Cardiac muscle cell (in vitro differentiated cells and primary cell): ENCODE measurements at regions not wholly inside any gene's neighbourhood (a gene's known extent, or its start where the extent isn't known, plus 50 kb on each side); places are given as distances from the start of the nearest gene placed in this dataset.

Experiments used
- DNase-seq, 2 donors: peaks; one replicate each; pipeline versions ENCODE4 v3.0.0 to v3.0.0-alpha.2; 2010 to 2017; ENCODE audit warnings: low read depth in 1 of 2, low spot score in 1 of 2
- H3K27ac ChIP-seq: fragments of 200-600 bp; sonication (generic); 2 replicates; pipeline ENCODE4 v1.5.1; 2016
- H3K27me3 ChIP-seq: fragments of 200-600 bp; sonication (generic); 2 replicates; pipeline ENCODE4 v1.6.0; 2016; ENCODE audit warnings: control low read depth
- H3K36me3 ChIP-seq: fragments of 200-600 bp; sonication (generic); 2 replicates; pipeline ENCODE4 v1.5.1; 2016; ENCODE audit warnings: control low read depth
- H3K4me1 ChIP-seq: fragments of 200-600 bp; sonication (generic); 2 replicates; pipeline ENCODE4 v1.8.1; 2017; ENCODE audit warnings: low read depth, mild to moderate bottlenecking, mixed run types
- H3K4me3 ChIP-seq: fragments of 200-600 bp; sonication (generic); 2 replicates; pipeline ENCODE4 v1.5.1; 2016; ENCODE audit warnings: mild to moderate bottlenecking
- H3K9me3 ChIP-seq: fragments of 200-600 bp; sonication (generic); 2 replicates; pipeline ENCODE4 v1.5.1; 2017; ENCODE audit warnings: low read depth, mild to moderate bottlenecking, control low read depth
- TF ChIP-seq, protein P1 (sequence below): IDR thresholded peaks from 2 replicates; pipeline ENCODE4 v1.5.1; 2012; ENCODE audit warnings: low read depth, mild to moderate bottlenecking, low read length

DNA sequence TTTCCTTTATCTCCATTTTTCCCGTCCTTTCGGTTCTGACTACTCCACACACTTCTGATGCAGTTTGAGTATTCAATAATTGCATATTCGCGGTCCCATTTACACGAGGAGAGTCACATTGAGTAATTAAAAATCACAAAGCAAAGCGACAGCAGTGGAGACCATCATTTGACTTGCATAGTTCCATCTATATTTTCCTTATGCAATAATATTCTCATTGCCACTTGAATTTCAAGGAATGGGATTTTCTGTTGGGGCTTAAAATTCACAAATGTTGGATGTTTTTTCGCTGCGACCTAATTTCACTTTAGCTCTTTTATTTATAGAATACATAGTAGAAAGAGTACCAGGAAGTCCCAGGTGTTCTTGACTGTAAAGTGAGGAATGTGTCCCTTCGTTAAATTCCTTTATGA lies 186.8 kb downstream of the ZEB2 start:
- no peaks in the 10 kb centered on the region for H3K36me3 ChIP-seq
- no peak overlapping the region for H3K4me3 ChIP-seq
- H3K27ac ChIP-seq: no peak overlapping the region
- H3K27me3 ChIP-seq: no peaks in the 10 kb centered on the region
- no peak for DNase-seq
- H3K4me1 ChIP-seq: no peaks in the 10 kb centered on the region
- TF ChIP-seq, protein P1, sequence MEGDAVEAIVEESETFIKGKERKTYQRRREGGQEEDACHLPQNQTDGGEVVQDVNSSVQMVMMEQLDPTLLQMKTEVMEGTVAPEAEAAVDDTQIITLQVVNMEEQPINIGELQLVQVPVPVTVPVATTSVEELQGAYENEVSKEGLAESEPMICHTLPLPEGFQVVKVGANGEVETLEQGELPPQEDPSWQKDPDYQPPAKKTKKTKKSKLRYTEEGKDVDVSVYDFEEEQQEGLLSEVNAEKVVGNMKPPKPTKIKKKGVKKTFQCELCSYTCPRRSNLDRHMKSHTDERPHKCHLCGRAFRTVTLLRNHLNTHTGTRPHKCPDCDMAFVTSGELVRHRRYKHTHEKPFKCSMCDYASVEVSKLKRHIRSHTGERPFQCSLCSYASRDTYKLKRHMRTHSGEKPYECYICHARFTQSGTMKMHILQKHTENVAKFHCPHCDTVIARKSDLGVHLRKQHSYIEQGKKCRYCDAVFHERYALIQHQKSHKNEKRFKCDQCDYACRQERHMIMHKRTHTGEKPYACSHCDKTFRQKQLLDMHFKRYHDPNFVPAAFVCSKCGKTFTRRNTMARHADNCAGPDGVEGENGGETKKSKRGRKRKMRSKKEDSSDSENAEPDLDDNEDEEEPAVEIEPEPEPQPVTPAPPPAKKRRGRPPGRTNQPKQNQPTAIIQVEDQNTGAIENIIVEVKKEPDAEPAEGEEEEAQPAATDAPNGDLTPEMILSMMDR: no peak
- no peaks in the 10 kb centered on the region for H3K9me3 ChIP-seq

DNA sequence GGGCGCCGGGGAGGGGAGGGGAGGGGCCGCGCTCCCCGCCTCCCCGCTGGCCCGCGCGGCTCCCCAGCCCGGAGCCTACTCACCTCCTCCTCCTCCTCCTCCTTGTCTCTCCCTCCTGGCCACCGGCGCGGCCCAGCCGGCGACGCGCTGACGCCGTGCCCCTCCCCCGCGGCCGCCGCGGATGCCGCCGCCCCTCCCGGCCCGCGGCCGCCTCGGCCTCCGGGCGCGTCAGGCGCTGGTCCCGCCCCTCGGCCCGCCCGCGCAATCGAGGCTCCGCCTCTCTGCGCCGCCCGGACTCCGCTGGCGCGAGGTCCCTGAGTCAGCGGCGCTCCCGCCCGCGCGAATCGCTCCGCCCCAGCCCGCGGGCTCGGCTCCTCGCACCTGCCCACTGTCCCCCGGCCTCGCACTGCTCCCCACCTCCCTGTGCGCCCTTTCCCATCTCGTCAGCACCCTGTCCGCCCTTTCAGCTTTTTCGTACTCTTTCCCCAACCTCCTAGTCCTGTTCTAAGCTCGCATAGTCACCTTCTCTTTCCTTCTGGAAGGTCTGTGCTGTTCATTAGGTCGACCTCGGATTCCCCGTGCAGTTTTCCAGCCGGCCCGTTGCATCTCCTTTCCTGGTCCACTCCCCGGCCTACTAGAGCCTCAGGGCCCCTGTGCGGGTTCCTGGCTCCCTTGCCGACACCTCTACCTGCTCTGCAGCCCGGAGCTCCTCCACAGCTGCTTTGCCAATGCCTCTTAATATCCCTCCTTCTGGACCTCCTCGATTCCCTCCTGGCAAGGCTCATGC lies 187.4 kb downstream of the ZEB2 start:
- Histone ChIP-seq H3K9me3 (no peaks in the 10 kb centered on the region), H3K4me1 (no peaks in the 10 kb centered on the region), H3K27me3 (no peaks in the 10 kb centered on the region), H3K27ac (peak overlapping the region; percentile 79), H3K36me3 (no peaks in the 10 kb centered on the region), H3K4me3 (peak overlapping the region; percentile 83)
- TF ChIP-seq, protein P1: no peak
- peak; percentile 93 for DNase-seq

DNA sequence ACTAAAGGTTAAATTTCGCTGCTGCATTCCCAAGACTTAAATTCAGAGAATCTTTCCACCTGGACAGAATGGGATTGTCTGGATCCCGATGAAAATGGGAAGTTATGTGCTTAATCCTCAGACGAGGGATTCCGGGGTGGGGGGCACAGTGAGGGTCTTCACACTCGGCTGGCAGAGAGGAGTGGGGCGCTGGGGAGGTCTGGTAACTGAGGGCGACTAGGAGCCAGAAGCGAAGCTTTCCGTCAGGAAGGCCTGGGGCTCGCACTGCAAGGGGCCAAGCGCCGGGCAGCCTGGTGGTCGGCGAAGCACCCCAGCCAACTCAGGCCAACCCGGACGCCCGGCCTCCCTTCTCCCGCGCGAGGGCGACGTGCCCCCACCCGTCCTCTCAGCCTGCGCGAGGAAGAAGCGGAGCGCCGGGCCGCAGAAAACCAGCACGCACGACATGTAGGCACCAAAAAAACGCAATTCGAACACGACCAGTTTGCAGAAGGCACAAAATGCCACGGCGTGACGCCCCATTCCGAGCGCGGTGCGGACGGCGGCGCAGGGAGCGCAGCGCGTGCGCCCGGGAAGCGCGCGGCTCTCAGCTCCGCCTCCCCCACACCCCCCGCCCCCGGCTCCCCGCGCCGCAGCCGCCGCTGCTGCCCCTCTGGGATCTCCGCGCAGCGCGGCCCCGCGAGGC lies 188.1 kb downstream of the ZEB2 start:
- Histone ChIP-seq H3K9me3 (no peaks in the 10 kb centered on the region), H3K4me1 (no peaks in the 10 kb centered on the region), H3K4me3 (peak overlapping the region; percentile 83), H3K27me3 (no peaks in the 10 kb centered on the region), H3K27ac (peak overlapping the region; percentile 79), H3K36me3 (no peaks in the 10 kb centered on the region)
- TF ChIP-seq, protein P1: peak; percentile 15
- no peak for DNase-seq

DNA sequence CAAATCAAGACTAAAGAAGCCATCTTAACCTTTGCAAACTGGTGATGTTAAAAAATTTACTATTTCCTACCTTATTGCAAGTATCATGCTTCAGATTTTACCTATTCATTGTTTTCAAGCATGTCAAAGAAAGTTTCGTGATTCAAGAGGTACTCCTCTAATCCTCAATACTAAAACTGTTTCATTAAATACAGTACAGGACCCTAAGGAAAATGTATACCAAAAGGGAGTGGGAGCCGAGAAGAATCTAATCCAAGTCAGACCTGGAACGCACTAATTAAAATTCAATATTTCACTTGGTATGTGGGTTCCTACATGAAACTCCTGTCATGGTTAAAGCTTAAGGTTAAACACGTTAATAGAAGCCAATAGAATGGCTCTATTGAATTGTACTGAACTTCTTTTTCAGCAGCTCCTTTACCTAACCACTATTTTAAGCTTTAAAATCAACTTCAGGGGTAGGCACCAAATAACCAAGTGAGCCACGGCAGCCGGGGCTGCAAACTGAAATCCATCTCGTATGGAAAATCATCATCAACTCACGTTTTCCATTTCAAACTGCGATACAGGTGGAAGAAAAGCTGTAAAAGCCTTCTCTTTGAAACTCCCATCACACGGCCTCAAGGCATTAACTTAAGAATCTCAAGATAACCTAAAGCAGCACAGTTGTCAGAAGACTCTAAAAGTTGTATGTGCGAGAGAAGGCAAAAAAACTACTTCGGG lies 188.8 kb downstream of the ZEB2 start:
- H3K9me3 ChIP-seq: no peaks in the 10 kb centered on the region
- H3K4me1 ChIP-seq: no peaks in the 10 kb centered on the region
- peak in 1 of 2 donors; percentile 16 for DNase-seq
- TF ChIP-seq, protein P1: no peak
- peak overlapping the region; percentile 83 for H3K4me3 ChIP-seq
- peak overlapping the region; percentile 79 for H3K27ac ChIP-seq
- no peaks in the 10 kb centered on the region for H3K27me3 ChIP-seq
- H3K36me3 ChIP-seq: no peaks in the 10 kb centered on the region

DNA sequence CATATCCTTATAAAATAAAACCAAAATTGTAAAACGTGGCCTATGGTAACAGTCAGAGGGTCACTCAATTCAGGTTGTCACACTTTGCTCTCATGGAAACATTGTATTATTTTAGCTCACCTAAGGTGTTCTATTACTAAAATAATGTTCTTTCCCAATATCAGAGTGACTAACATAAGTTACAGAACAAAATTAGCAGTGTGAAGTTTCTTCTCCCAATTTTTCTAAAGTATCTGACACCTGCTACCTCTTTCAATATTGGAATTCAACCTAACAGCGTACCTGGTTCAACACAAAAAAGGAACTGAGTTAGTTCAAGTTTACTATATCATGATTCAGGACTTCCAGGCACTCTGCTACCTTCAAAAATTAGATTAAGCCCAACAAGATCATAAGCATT lies 190.4 kb downstream of the ZEB2 start:
- no peak for DNase-seq
- peaks cover 7% of the 10 kb centered on the region for H3K4me1 ChIP-seq
- no peaks in the 10 kb centered on the region for H3K27me3 ChIP-seq
- H3K27ac ChIP-seq: no peak overlapping the region
- no peak overlapping the region for H3K4me3 ChIP-seq
- no peaks in the 10 kb centered on the region for H3K9me3 ChIP-seq
- TF ChIP-seq, protein P1: no peak
- no peaks in the 10 kb centered on the region for H3K36me3 ChIP-seq
